ENCODE measurements at regions not wholly inside any gene's neighbourhood (a gene's known extent, or its start where the extent isn't known, plus 50 kb on each side); places are given as distances from the start of the nearest gene placed in this dataset.

DNA sequence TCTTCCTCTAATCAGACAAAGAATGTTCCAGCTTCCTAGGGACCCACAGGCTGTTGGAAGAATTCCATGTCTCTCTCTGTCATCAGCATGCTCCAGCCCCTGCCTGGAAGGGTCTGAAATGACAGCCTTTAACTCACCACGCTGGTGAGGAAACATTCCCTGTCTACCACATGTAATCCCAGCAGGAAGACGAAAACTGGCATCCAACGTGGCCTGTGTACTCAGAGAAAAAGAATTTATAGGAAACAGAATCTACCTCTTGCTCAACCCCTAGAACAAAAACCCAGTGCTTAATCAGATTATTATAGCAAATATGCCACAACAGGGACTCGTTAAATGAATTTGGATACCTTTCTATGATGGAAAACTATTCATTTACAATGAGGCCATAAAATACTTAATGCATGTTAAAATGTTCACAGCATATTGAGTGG, 147.3 kb upstream of the FOXF1 start:
- TF ChIP-seq POLR2A (IDR thresholded peaks at IDR 0.05) = no peak
- TF ChIP-seq, protein P1, sequence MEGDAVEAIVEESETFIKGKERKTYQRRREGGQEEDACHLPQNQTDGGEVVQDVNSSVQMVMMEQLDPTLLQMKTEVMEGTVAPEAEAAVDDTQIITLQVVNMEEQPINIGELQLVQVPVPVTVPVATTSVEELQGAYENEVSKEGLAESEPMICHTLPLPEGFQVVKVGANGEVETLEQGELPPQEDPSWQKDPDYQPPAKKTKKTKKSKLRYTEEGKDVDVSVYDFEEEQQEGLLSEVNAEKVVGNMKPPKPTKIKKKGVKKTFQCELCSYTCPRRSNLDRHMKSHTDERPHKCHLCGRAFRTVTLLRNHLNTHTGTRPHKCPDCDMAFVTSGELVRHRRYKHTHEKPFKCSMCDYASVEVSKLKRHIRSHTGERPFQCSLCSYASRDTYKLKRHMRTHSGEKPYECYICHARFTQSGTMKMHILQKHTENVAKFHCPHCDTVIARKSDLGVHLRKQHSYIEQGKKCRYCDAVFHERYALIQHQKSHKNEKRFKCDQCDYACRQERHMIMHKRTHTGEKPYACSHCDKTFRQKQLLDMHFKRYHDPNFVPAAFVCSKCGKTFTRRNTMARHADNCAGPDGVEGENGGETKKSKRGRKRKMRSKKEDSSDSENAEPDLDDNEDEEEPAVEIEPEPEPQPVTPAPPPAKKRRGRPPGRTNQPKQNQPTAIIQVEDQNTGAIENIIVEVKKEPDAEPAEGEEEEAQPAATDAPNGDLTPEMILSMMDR (IDR thresholded peaks at IDR 0.05) = no peak
